ENCODE measurements at regions not wholly inside any gene's neighbourhood (a gene's known extent, or its start where the extent isn't known, plus 50 kb on each side); places are given as distances from the start of the nearest gene placed in this dataset.

DNA sequence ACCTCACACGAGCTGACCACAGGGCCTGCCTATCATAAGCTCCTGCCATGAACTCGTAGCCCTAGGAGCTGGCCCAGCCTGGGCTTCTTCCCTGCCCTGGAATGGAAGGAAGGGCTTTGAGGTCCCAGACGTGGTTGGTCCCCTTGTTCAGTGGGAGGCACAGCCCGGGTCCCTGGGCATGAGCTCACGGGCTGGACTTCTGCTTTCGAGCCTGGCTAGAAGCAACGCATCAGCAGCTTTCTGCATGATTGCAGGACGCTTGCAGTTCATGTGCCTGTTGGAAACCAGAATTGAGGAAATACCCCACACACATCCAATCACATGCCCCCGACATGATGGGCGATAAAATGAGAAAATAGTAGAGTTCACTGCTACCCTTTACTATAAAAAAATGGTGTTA, 293.3 kb downstream of the MAF start:
- H3K79me2 ChIP-seq (ENCODE audit: control insufficient read depth in 1 of 2, insufficient read depth in 2 of 2, low read length in 2 of 2): no peaks in the 10 kb centered on the region
- H3K23me2 ChIP-seq (ENCODE audit: low read depth, low read length): no peaks in the 10 kb centered on the region
- no peak overlapping the region; the same call in 1 of the 2 replicates for H4K8ac ChIP-seq (ENCODE audit: extremely low read depth, insufficient read depth, low read length)
- H2AK5ac ChIP-seq (ENCODE audit: low read depth, low read length): no peak overlapping the region
- no peak overlapping the region for H2BK120ac ChIP-seq (replicated peaks; ENCODE audit: low read depth, low read length)
- no peak overlapping the region for H3K4ac ChIP-seq (replicated peaks; ENCODE audit: insufficient read length, low read depth, low read length)
- 0 out of 2 replicates have a peak overlapping the region, but pooled peaks have one; percentile 50 for H2BK20ac ChIP-seq (ENCODE audit: low read length)
- H3K27me3 ChIP-seq (replicated peaks in 1 of 4; ENCODE audit: control insufficient read depth in 3 of 4, extremely low read depth in 1 of 4, insufficient read depth in 3 of 4, low read length in 3 of 4): no peaks in the 10 kb centered on the region; a peak in 1 of 7 replicates
- H3K4me2 ChIP-seq (ENCODE audit: insufficient read depth in 1 of 2, low read depth in 2 of 2, low read length in 2 of 2): no peak overlapping the region
- TF ChIP-seq GTF2F1 (IDR thresholded peaks at IDR 0.05; ENCODE audit: borderline replicate concordance, low read depth, low read length) (no peak), SIRT6 (IDR thresholded peaks at IDR 0.05; ENCODE audit: low read length) (no peak), JUND (IDR thresholded peaks at IDR 0.05; ENCODE audit: low read length) (no peak), CHD1 (IDR thresholded peaks at IDR 0.05; ENCODE audit: low read depth, low read length) (no peak), CREB1 (IDR thresholded peaks at IDR 0.05) (no peak), CTBP2 (IDR thresholded peaks at IDR 0.05; ENCODE audit: borderline replicate concordance, insufficient read depth, insufficient read length, low read length) (no peak), RXRA (IDR thresholded peaks at IDR 0.05; ENCODE audit: insufficient read depth, low read depth, low read length) (no peak), HDAC6 (IDR thresholded peaks at IDR 0.05; ENCODE audit: low read depth, low read length) (no peak), POLR2AphosphoS5 (IDR thresholded peaks at IDR 0.05; ENCODE audit: low read depth, low read length) (no peak)
- TF ChIP-seq, protein P1, sequence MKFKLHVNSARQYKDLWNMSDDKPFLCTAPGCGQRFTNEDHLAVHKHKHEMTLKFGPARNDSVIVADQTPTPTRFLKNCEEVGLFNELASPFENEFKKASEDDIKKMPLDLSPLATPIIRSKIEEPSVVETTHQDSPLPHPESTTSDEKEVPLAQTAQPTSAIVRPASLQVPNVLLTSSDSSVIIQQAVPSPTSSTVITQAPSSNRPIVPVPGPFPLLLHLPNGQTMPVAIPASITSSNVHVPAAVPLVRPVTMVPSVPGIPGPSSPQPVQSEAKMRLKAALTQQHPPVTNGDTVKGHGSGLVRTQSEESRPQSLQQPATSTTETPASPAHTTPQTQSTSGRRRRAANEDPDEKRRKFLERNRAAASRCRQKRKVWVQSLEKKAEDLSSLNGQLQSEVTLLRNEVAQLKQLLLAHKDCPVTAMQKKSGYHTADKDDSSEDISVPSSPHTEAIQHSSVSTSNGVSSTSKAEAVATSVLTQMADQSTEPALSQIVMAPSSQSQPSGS (IDR thresholded peaks at IDR 0.05; ENCODE audit: low read length): no peak
- no peak overlapping the region for H2BK15ac ChIP-seq (ENCODE audit: low read length)
- no peaks in the 10 kb centered on the region for H3K79me1 ChIP-seq (ENCODE audit: low read depth, low read length)
- DNase-seq (ENCODE audit: low read depth in 1 of 2, low spot score in 2 of 2) (no peak), FAIRE-seq (no peak)
- WGBS, 2 experiments (ENCODE audit: extremely low coverage in 1 of 2, insufficient coverage in 1 of 2, insufficient read length in 1 of 2, insufficient replicate concordance in 2 of 2, low coverage in 1 of 2, low lambda C conversion rate in 2 of 2, missing lambda C conversion rate in 1 of 2): 91% methylated on average over 10 of the region's 10 CpGs; no CpG with 5 or more reads in 1 of the 2 experiments
- H4K5ac ChIP-seq (ENCODE audit: insufficient read length, low read depth, low read length): no peak overlapping the region
- no peak overlapping the region for H2AFZ ChIP-seq (ENCODE audit: low read length)
- peaks cover 0 to 9% (median 1%) of the 10 kb centered on the region in 4 experiments; a peak in 3 of 7 replicates for H3K4me1 ChIP-seq (replicated peaks in 1 of 4; ENCODE audit: control insufficient read depth in 3 of 4, insufficient read depth in 4 of 4, low read length in 3 of 4)
- no peak overlapping the region for H3K18ac ChIP-seq (ENCODE audit: extremely low read depth, low read length)
- H3K56ac ChIP-seq (replicated peaks; ENCODE audit: insufficient read length, low read depth, low read length): no peak overlapping the region
- no peaks in the 10 kb centered on the region for H3K36me3 ChIP-seq (ENCODE audit: control insufficient read depth in 2 of 4, insufficient read depth in 4 of 4, low read length in 3 of 4)
- H3K4me3 ChIP-seq (ENCODE audit: extremely low read depth in 1 of 4, insufficient read depth in 2 of 4, low read depth in 3 of 4, low read length in 4 of 4): no peak overlapping the region
- ChIA-PET POLR2A (ENCODE audit: partially characterized antibody) (no interaction called here), CTCF (ENCODE audit: partially characterized antibody) (interaction anchor here (1.9 kb wide), 1 partner anchor 20 kb away, joined by 5 read pairs; no protein-coding TSS in a partner anchor)
- H2BK5ac ChIP-seq (ENCODE audit: low read depth, low read length): no peak overlapping the region
- no peaks in the 10 kb centered on the region for H3K9me3 ChIP-seq (ENCODE audit: insufficient read depth in 2 of 2, low read depth in 1 of 2, low read length in 1 of 2)
- H2BK12ac ChIP-seq (ENCODE audit: low read depth, low read length): no peak overlapping the region
- no peak overlapping the region for H3K9ac ChIP-seq (replicated peaks in 1 of 4; ENCODE audit: extremely low read depth in 1 of 4, low read depth in 3 of 4, low read length in 3 of 4)
- H3K23ac ChIP-seq (ENCODE audit: insufficient read length): no peak overlapping the region
- H4K91ac ChIP-seq (replicated peaks; ENCODE audit: insufficient read length, low read length): no peak overlapping the region
- H3K14ac ChIP-seq (ENCODE audit: insufficient read length): no peak overlapping the region
- H3K27ac ChIP-seq (ENCODE audit: low read depth, low read length): no peak overlapping the region
- no peaks in the 10 kb centered on the region for H4K20me1 ChIP-seq (replicated peaks in 1 of 2; ENCODE audit: control insufficient read depth in 1 of 2, insufficient read depth in 2 of 2, low read length in 2 of 2)

All from H1 (cell line).